NCI-H446 treated with DMSO at 0.1 percent for 48 hours (cell line): ENCODE measurements at regions not wholly inside any gene's neighbourhood (a gene's known extent, or its start where the extent isn't known, plus 50 kb on each side); places are given as distances from the start of the nearest gene placed in this dataset.

Source experiments
- DNase-seq: peaks from one replicate; lab custom pipeline; 2025; lab: John Stamatoyannopoulos, UW

DNA sequence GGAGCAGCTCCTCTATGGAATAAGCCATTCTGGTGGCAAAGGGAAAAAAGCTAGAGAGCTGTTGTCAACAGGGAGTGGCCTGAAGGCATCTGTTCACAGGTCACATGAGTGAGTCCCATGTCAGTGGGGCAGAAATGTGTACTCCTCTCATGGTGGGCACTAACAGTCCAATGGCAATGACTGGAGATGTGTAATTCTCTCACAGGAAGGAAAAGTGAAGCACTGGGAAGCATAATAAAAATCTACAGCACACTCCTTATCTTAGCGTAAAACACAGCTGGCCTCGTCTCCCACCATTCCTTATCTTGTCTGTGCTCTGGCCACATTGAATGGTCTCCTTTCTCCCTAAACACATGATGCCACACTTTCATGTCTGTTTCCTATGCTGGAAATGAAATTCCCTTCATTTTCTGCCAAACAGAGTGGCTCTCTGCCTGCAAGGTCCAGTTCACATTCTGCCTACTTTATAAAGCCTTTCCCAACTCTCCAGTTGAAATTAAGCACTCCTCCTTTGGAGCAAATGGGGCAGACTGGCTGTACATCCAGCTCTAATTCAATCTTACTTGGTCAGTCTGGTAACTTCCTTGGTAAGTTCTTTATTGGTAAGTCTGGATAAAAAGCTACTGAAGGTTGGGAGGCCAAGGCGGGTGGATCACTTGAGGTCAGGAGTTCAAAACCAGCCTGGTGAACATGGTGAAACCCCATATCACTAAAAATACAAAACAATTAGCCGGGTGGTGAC, 139.8 kb downstream of the RPL22L1 start:
- DNase-seq = no peak

DNA sequence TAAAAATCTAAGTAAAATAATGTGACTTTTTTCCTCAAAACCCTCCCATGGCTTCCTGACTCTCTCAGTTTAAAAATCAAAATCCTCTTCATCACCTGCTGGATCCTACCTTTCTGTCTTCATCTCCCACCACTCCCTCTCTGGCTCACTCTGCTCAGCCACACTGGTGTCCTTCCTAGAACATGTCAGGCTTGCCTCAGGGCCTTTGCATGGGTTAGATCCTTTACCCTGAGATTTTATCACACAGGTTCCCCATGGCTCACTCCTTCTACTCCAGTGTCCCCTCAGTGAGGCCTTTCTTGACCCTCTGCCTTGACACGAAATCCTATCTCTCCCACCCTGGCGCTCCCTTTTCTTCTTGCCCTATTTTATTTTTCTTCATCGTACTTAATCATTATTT, 141.8 kb downstream of the RPL22L1 start:
- no peak for DNase-seq

DNA sequence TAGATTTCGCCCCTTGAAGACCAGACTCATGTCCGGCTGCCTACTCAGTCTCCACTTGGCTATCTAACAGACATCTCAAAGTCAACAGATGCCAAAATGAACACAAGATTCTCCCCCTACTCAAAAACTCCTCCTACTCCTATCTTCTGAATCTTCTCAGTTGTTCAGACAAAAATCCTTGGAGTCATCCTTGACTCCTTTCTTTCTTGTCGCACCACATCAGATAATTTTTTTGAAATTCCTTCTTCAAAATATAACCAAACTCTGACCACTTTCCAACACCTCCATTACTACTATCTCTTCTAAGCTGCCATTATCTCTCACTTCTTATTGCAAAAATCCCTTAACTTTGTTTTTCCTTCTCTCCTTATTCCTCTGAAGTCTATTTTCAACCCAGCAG, 141.9 kb upstream of the SLC7A14 start:
- DNase-seq = no peak

DNA sequence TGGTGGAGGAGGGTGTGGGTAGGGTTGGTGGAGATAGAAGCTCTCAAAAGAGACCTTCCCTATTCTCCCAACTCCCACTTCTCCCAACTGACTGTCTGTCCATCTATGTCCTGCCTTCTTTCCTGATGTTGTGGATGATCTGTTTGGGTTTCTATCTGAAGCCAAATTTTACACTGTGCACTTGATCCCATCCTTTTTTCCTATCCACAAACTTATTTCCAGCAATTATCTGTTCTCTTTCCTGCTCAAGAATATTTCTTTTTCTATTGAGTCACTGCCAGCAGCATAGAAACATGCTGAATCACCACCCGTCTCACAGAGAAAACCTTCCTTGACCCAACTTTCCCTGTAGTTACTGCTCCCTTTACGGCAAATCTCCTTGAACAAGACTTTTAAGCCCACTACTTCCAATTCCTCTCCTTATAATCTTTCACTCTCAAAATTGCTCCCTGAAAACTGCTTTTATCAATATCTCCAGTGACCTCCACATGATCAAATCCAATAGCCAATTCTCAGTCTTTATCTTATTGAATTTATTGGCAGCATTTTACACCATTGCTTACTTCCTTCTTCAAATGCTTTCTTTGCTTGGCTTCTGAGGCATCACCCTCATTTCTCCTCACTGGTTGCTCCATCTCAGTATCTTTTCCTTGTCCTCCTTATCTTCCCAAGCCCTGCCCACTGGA, 141.2 kb upstream of the SLC7A14 start:
- DNase-seq = no peak

DNA sequence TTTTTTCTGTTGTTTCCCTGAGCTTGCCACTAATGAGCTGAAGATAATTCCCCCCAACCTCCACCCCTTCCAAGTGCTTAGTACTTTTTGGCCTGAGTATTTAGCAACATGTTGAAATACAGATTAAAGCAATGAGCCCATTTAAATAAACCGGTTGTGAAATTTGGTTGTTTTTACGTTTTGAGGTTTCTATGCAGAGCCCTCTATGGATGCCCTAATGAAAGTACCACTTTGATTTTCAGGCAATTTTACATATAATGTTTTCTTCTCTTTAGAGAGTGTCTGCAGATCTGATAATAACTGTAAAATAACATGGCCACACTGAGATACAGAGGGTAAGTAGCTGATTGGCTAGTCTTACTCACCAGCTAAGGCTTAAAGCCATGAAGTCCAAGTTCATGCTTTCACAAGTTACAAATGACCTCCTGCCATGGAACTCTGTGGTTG, 139.4 kb upstream of the SLC7A14 start:
- DNase-seq = no peak

DNA sequence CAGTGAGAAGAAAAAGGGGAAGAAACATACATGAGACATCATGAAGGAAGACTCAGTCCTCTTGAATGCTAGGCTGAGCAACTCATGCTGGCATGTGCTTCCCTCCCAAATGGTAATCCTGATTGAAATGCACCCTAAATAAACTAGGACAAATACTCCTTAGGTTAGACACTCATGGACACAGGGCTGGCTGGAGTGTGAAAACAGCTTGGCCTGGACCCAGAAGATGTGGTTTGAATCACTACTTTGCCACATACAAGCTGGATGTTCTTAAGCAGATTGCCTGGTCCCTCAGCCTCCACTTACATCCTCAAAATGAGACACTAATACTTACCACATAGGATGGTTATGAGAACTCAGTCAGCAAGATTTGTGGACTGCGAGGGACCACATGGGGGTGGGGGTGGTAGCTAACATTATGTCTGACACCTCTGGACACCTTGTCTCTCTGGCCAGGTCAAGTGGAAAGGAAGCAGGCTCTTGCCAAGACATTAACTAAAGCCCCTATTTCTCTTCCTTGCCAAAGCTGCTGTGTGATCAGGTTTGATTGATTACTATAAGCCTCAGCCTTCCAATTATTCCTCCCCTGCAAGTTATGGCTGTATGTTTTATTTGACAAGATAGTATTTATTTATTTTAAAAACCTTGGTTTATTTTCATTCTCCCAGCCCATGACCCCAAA, 138.9 kb upstream of the SLC7A14 start:
- DNase-seq = no peak

DNA sequence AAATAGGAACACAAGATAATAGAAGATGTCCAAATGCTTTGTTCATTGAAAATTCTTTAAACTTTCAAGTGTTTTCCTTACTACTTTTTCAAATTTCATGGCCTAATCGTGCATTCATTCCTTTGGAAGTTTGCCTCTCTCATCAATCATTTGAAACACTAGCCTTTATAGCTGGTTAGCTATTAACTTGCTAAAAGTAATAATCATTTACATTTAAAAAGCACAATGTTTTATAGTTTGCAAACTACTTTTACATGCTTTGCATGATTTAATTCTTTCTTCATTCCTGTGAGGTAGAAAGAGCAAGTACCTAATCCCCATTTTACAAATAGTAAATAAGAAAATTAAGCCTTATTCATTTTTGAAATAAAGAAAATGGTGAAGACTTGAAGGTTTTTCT, 137.4 kb upstream of the SLC7A14 start:
- no peak for DNase-seq

DNA sequence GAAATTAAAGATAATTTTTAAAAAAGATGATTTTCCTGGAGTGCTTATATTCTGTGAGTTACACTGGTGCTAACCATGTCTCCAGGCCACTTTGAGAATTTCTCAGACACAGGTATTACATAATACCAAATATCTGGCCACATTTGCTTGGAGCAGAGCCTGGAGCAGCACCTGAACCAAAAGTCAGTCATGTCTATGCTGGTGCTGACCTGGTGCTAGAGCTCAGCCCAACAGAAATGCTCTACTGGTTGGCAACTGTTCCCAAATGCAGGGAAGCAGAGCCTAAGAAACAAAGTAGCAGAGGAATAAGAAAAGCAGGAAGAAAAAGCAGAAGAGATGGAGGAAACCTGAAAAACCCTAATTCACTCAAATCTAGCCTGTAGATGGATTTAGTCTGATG, 135.7 kb upstream of the SLC7A14 start:
- DNase-seq = no peak

DNA sequence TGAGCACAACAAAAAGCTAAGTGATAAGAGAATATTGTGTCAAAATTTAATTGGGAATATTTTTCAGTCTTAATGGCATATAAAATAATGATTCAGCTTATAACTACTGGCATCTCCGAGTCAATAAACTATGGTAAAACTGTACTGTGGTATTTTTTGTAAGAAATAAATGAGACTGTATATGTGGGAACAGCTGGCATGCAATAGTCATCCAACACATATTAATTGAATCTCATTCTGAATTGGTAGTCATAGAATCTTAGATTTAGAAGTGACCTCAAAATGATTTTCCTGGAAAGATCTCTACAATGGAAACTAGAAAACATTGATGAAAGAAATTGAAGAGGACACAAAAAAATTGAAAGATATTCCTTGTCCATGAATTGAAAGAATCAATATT, 133.4 kb upstream of the SLC7A14 start:
- no peak for DNase-seq

DNA sequence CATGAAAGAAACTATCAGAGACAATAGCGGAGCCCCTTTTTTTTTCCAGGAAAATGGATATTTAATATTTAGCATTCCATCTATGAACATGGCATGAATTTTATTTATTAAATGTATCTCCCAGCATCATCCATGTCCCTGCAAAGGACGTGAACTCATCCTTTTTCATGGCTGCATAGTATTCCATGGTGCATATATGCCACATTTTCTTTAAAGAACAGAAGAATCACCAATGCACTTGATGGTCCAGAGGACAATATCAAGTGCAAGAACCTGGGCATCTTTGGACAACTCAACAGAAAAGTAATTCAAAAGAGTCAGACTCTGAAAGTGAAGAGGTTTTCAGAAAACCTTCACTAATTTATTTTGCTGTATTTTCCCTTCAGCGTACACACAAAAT, 133.0 kb upstream of the SLC7A14 start:
- DNase-seq = no peak

DNA sequence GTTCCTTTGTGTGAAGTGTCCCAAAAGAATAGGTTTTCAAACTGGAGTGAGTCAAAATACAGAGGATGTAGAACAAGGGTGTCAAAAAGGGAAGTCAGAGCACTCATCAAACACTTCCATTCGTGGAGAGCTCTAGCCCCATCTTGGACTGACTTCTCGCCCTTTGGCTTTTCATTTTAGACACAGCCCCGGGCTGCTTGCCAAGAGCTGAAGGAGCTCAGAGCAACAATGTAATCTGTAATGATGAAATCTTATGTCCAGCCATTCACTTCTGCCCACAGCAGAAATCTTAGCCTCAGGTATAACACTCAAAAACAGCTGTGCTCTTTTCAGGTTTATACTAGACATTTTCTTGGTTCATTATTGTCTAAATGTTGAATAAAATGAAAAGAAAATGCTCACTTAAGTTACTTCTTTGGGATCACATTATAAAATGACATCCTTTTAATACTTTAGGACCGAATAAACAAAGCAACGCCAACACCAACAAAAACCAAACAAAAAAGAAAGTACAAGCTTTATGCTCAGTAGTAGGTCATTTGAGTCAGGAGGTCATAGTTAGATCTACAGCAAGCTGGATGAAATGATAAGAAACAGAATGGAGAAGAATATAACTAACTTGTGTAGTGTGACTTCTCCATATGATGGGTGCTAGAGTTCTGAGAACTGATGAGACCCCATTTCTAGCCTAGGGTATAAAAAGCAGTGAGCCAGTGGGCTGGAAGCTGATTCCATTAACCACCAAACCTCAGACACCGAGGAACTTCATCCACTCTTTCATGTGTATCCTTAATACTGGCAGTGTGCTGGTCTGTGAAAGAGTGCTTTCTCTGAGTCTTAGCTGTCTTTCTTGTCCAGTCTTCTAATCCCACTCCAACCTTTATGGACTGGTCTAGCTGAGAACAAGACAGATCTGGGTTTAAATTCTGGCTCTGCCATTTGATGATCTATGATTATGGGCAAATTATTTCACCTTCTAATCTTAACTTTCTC, 131.8 kb upstream of the SLC7A14 start:
- no peak for DNase-seq

DNA sequence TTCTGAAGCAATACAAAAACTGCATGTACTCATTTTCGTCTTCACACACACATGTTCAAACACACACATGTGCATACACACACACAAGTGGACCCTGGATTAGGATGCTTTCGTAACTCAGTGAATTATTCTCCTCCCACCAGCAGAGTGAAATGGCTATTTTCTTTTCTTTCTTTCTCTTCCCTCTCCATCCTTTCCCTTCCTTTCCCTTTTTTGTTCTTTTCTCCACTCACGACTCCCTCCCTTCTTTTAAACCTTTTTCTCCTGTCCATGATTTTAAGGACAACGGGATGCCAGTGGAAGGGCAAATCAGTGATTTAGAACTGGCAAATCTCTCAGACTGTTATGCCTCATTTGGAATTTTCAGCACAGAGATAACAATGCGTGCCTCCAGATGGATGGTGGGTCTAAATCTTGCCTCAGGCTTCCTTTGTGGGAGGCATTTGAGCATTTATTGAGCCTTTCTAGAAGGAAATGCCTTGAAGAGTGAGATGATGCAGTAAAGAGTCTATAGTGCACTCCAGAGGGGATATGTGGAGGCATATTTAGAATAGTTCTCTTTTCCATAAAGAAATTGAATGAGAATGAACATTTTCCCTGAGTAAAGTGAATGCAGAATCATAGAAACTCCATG, 130.4 kb upstream of the SLC7A14 start:
- DNase-seq = no peak

DNA sequence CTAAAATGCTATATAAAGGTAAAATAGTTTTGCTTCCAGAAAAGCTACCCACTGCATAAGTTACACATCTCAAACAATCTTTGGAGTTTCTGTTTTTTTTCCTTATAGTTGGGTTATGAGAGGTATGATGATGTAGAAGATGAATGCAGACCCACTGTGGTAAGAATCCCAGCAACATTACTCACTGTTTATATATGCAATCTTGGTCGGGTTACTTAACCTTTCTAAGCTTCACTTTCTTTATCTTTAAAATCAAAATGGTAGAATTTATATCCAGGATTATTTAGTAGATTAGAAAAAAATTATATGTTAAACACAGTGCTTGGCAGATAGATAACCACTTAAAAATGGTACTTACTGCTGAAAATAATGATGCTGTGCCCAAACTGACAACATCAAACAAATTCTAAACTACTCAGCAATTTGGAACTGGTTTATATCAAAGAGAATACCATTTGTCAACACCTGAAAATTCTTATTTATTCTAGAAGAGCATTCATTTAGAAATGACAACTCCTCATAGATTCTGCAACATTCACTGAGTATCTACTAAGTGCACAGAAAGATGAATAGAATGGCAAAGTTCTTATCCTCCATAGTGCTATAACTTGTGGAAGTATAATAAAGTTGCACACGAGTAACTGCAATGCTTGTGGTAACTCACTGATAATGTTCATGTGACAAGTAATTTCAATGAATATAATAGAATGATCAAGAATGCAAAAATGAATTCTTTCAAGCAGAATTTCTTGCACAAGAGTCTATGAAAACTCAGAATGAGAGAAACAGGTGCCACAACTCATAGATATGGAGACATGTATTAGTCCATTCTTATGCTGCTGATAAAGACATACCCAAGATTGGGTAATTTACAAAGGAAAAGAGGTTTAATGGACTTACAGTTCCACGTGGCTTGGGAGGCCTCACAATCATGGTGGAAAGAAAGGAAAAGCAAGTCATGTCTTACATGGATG, 129.0 kb upstream of the SLC7A14 start:
- no peak for DNase-seq

DNA sequence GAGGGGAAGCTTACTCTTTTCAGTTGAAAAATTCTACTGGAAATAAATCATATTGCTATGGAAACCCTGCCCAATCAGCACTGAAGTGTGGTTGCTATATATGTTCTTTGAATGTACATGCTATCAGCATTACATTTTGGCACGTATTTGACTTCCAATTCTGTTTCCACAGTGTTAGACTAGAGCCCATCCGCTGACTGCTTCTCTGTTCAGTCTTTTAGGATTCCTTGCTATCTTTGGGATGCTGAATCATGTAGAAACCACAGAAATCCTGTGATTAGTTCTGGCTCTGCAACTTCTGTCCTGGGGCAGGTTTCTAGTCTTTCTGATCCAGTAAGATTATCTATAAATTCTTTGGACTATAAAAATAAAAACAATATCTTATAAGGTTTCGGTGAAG, 128.2 kb upstream of the SLC7A14 start:
- no peak for DNase-seq

DNA sequence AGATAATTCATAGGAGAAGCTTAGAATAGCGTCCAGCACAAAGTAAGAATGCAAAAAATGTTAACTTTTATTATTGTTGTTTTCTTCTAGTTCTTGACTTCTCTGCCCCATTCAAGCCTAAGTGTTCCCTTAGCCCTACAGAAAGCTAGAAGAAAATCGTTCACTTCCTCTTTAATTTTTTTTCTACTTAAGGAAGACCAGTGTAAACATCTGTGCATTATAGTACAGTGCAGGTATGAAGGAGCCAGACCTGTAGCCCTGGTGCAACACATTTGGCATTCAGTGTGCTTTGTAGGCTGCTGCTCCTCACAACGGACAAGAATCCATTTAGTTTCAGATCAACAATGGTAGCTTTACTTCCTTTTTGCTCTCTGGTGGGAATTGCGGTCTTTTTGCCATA, 127.8 kb upstream of the SLC7A14 start:
- no peak for DNase-seq

DNA sequence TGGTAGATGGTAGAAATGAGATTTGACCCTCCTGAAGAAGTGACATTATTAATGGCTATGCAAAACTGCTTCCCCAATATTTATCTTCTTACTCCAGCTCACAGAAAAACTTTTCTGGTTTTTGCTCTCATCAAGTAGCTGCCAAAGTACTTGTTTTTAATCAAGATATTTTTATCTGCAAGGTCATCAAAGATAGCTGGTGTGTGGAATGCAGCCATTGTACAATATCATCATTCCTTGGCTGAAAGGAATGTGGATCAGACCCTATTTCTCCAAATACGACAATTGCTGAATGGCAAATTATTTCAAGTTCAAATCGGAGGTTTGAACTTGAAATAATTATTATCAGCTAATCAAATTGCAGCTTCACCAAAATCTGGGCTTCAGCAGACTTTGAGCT, 126.9 kb upstream of the SLC7A14 start:
- no peak for DNase-seq

DNA sequence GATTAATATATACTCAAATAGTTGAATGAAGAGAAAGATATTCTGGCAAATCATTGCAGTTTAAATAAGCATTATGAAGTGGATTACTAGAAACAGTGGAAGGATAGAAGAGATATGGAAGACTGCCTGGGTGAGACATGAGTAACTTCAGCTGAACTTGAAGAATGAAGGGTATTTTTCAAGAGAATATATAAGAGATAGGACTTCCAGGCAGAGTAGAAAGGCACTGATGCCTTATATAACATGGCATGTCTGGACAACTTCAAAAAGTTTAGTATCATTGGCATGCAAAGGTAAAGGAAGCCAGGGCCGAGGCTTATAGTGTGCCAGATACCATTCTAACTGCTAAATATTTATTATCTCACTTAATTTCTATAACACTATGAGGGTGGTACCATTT, 126.5 kb upstream of the SLC7A14 start:
- no peak for DNase-seq

DNA sequence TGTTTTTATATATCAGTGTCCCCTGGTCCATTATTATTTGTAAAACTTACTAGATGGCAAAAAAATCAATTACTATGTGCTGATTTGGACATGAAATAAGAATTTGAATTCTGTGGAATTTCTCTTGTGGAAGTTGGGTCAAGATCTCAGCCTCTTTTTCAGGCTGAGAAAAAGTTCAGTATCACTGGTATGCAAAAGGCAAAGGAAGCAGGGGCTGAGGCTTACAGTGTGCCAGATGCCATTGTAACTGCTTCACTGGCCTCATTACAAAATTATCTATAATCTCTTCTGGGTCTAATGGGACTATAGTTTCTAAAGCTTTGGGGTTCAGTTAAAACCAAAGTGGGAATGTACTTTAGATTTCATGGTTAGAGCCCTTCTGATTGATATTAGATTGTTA, 125.9 kb upstream of the SLC7A14 start:
- DNase-seq = no peak

DNA sequence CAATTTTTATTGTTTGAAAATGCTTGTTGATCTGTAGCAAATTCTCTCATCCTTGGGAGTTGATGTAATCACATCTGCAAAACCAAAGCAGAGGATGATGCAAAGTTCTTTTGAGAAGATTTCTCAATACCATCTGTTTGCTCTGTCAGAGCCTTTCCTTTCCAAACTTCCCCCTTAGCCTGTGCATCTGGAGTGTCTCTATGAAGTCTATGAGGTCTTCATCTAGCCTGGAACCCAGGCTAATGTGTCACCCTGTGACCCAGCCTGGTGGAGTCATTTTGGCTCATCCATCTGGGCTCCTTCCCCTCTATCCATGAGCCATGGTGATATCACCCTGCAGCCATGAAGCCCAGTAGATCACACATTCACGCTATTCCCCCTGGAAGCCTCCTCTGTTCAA, 123.2 kb upstream of the SLC7A14 start:
- no peak for DNase-seq

DNA sequence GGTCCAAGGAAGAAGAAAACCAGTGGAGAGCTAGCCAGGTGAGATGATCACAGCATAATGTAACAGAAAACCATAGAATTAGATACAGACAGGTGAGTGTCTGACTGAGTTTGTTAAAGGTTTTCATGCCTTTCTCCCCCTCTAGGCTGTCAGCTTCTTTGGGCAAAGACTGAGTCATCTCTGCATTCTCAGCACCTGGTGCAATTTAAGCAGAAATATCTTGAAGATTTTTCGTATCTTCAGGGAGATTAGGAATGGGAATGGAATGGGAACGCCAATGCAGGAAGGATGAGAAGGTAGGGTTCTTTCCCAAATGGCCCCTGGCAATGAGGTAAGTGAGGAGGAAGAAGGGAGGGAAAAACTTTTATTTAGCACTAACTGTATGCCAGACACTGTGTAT, 122.0 kb upstream of the SLC7A14 start:
- DNase-seq = no peak
